PC-9 (cell line): ENCODE measurements at regions not wholly inside any gene's neighbourhood (a gene's known extent, or its start where the extent isn't known, plus 50 kb on each side); places are given as distances from the start of the nearest gene placed in this dataset.

Experiments
- BruUV-seq: library from RNA; stranded (reverse); fragments of 400-500 nt; replicated peaks from 2 replicates; lab custom pipeline; 2021; lab: Mats Ljungman, UMichigan
- CTCF ChIA-PET: fragments of 300-600 bp; sonication (Branson Sonifier 250); formaldehyde crosslinking; loops from one replicate; lab custom pipeline; 2022; ENCODE audit warnings: antibody characterized with exemption; lab: Charles Lee
- POLR2A ChIA-PET: fragments of 300-600 bp; sonication (Branson Sonifier 250); formaldehyde crosslinking; loops from one replicate; lab custom pipeline; 2022; ENCODE audit warnings: antibody characterized with exemption; ENCODE audit not compliant: unreplicated experiment; lab: Charles Lee
- DNase-seq, 2 experiments: peaks; one replicate each; pipeline versions ENCODE4 v3.0.0 to v3.0.0-alpha.2; 2015 to 2022; ENCODE audit warnings: mixed read lengths in 1 of 2
- H2AFZ ChIP-seq: fragments of 200-600 bp; sonication (generic); 2 replicates; pipeline ENCODE4 v1.8.1; 2017; ENCODE audit warnings: antibody characterized with exemption
- H3F3A ChIP-seq: fragments of 200-600 bp; sonication (generic); 2 replicates; pipeline ENCODE4 v1.8.1; 2017; ENCODE audit warnings: antibody characterized with exemption, mild to moderate bottlenecking, low read depth; ENCODE audit not compliant: insufficient read depth
- H3K27ac ChIP-seq: fragments of 200-600 bp; sonication (generic); 2 replicates; pipeline ENCODE4 v1.6.1; 2016; ENCODE audit warnings: mixed run types
- H3K27me3 ChIP-seq: fragments of 200-600 bp; sonication (generic); 2 replicates; pipeline ENCODE4 v1.6.1; 2016; ENCODE audit warnings: low read depth, mixed run types; ENCODE audit not compliant: insufficient read depth
- H3K36me3 ChIP-seq: fragments of 200-600 bp; sonication (generic); 2 replicates; pipeline ENCODE4 v1.6.1; 2016; ENCODE audit warnings: low read depth, mixed run types
- H3K4me1 ChIP-seq: fragments of 200-600 bp; sonication (generic); replicated peaks from 2 replicates; pipeline ENCODE4 v1.6.1; 2016; ENCODE audit warnings: mixed run types; ENCODE audit not compliant: insufficient read depth
- H3K4me2 ChIP-seq: fragments of 200-600 bp; sonication (generic); 2 replicates; pipeline ENCODE4 v1.6.1; 2017; ENCODE audit warnings: mixed run types
- H3K4me3 ChIP-seq: fragments of 200-600 bp; sonication (generic); 2 replicates; pipeline ENCODE4 v1.6.1; 2016; ENCODE audit warnings: mixed run types
- H3K79me2 ChIP-seq: fragments of 200-600 bp; sonication (generic); 2 replicates; pipeline ENCODE4 v1.6.1; 2017; ENCODE audit warnings: low read depth, mixed run types
- H3K9me2 ChIP-seq: fragments of 200-600 bp; sonication (generic); 2 replicates; pipeline ENCODE4 v1.8.1; 2017; ENCODE audit warnings: mild to moderate bottlenecking; ENCODE audit not compliant: insufficient read depth
- H3K9me3 ChIP-seq: fragments of 200-600 bp; sonication (generic); 2 replicates; pipeline ENCODE4 v1.8.1; 2016; ENCODE audit warnings: low read depth; ENCODE audit not compliant: insufficient read depth
- H4K20me1 ChIP-seq: fragments of 200-600 bp; sonication (generic); 2 replicates; pipeline ENCODE4 v1.8.1; 2017; ENCODE audit not compliant: insufficient read depth
- CTCF ChIP-seq: fragments of 200-600 bp; sonication (generic); conservative IDR thresholded peaks from 2 replicates; pipeline ENCODE4 v1.6.1; 2017; ENCODE audit warnings: mixed run types, antibody characterized with exemption, mild to moderate bottlenecking, moderate library complexity
- EZH2 ChIP-seq: fragments of 200-600 bp; sonication (generic); IDR thresholded peaks from 2 replicates; pipeline ENCODE4 v1.8.0; 2017; ENCODE audit warnings: antibody characterized with exemption, low read depth
- intact Hi-C: fragments of 100-400 bp; cut with micrococcal nuclease; formaldehyde crosslinking; loops from one replicate; pipeline ENCODE4 v1.10.0; 2022; ENCODE audit not compliant: unreplicated experiment

- no peak for DNase-seq
- Histone ChIP-seq H3K9me3 (no peaks in the 10 kb centered on the region), H3K4me1 (no peaks in the 10 kb centered on the region), H3K4me3 (no peak overlapping the region), H3F3A (no peaks in the 10 kb centered on the region), H4K20me1 (no peaks in the 10 kb centered on the region), H3K4me2 (no peak overlapping the region), H3K36me3 (no peaks in the 10 kb centered on the region), H2AFZ (no peak overlapping the region), H3K9me2 (no peaks in the 10 kb centered on the region), H3K27ac (no peak overlapping the region), H3K27me3 (peaks cover 16% of the 10 kb centered on the region; the same call in 1 of the 2 replicates), H3K79me2 (no peaks in the 10 kb centered on the region)
- intact Hi-C loops: no loop called here
- ChIA-PET POLR2A (no interaction called here), CTCF (no interaction called here)
- no TSS peak for BruUV-seq
- TF ChIP-seq EZH2: no peak
Measured at GRCh38 chr4:152162331-152162697, 373.6 kb downstream of the FBXW7 start.

GRCh38 chr4:152161676-152162330 lies 374.1 kb downstream of the FBXW7 start:
- no peaks in the 10 kb centered on the region for H3K36me3 ChIP-seq
- no peak overlapping the region for H3K4me3 ChIP-seq
- no peak for TF ChIP-seq CTCF
- TF ChIP-seq EZH2: no peak
- H3K79me2 ChIP-seq: no peaks in the 10 kb centered on the region
- POLR2A ChIA-PET: no interaction called here
- no peak overlapping the region for H3K4me2 ChIP-seq
- intact Hi-C loops: no loop called here
- no peaks in the 10 kb centered on the region for H3K4me1 ChIP-seq
- H3K27ac ChIP-seq: no peak overlapping the region
- no peaks in the 10 kb centered on the region for H3F3A ChIP-seq
- H2AFZ ChIP-seq: no peak overlapping the region
- H3K9me2 ChIP-seq: no peaks in the 10 kb centered on the region
- DNase-seq: no peak
- BruUV-seq: no TSS peak
- no peaks in the 10 kb centered on the region for H3K9me3 ChIP-seq
- peaks cover 16% of the 10 kb centered on the region; the same call in 1 of the 2 replicates for H3K27me3 ChIP-seq
- CTCF ChIA-PET: no interaction called here
- no peaks in the 10 kb centered on the region for H4K20me1 ChIP-seq

GRCh38 chr4:152160225-152160800 lies 375.6 kb downstream of the FBXW7 start:
- no peaks in the 10 kb centered on the region for H3K36me3 ChIP-seq
- DNase-seq: no peak
- peaks cover 16% of the 10 kb centered on the region; the same call in 1 of the 2 replicates for H3K27me3 ChIP-seq
- no peaks in the 10 kb centered on the region for H4K20me1 ChIP-seq
- TF ChIP-seq EZH2 (no peak), CTCF (no peak)
- H3K9me2 ChIP-seq: no peaks in the 10 kb centered on the region
- H3F3A ChIP-seq: no peaks in the 10 kb centered on the region
- no peak overlapping the region for H3K4me2 ChIP-seq
- H3K9me3 ChIP-seq: no peaks in the 10 kb centered on the region
- H3K4me1 ChIP-seq: no peaks in the 10 kb centered on the region
- no peaks in the 10 kb centered on the region for H3K79me2 ChIP-seq
- H2AFZ ChIP-seq: no peak overlapping the region
- intact Hi-C loops: no loop called here
- no peak overlapping the region for H3K4me3 ChIP-seq
- CTCF ChIA-PET: no interaction called here
- POLR2A ChIA-PET: no interaction called here
- BruUV-seq: no TSS peak
- H3K27ac ChIP-seq: no peak overlapping the region
